GM20000 (cell line): ENCODE measurements at regions not wholly inside any gene's neighbourhood (a gene's known extent, or its start where the extent isn't known, plus 50 kb on each side); places are given as distances from the start of the nearest gene placed in this dataset.

Experiments
- DNase-seq: peaks from one replicate; pipeline ENCODE4 v3.0.0; 2012; ENCODE audit warnings: low spot score
- CTCF ChIP-seq: IDR thresholded peaks from 2 replicates; pipeline ENCODE4 v1.5.1; 2012; ENCODE audit warnings: mild to moderate bottlenecking, control low read depth; ENCODE audit errors: extremely low read depth, missing control alignments

- DNase-seq: no peak
- TF ChIP-seq CTCF: no peak
Measured at GRCh38 chr2:146161256-146161882, 1641.5 kb upstream of the ZEB2 start.

GRCh38 chr2:146158072-146158674 is 1638.3 kb upstream of the ZEB2 start:
- TF ChIP-seq CTCF: no peak
- no peak for DNase-seq

GRCh38 chr2:146147448-146148012 is 1627.6 kb upstream of the ZEB2 start:
- no peak for DNase-seq
- no peak for TF ChIP-seq CTCF

- DNase-seq: no peak
Measured at GRCh38 chr2:146143971-146144370, 1624.1 kb upstream of the ZEB2 start.

GRCh38 chr2:146138820-146139219 is 1618.9 kb upstream of the ZEB2 start:
- DNase-seq: no peak
- TF ChIP-seq CTCF: no peak

More at GRCh38 chr2:146143971-146144370, 1624.1 kb upstream of the ZEB2 start:
- TF ChIP-seq CTCF: no peak

GRCh38 chr2:146135245-146135644 is 1615.3 kb upstream of the ZEB2 start:
- DNase-seq: no peak
- TF ChIP-seq CTCF: no peak

- TF ChIP-seq CTCF: no peak
- DNase-seq: no peak
Measured at GRCh38 chr2:146131785-146132184, 1611.9 kb upstream of the ZEB2 start.
